ENCODE measurements at regions not wholly inside any gene's neighbourhood (a gene's known extent, or its start where the extent isn't known, plus 50 kb on each side); places are given as distances from the start of the nearest gene placed in this dataset.

DNA sequence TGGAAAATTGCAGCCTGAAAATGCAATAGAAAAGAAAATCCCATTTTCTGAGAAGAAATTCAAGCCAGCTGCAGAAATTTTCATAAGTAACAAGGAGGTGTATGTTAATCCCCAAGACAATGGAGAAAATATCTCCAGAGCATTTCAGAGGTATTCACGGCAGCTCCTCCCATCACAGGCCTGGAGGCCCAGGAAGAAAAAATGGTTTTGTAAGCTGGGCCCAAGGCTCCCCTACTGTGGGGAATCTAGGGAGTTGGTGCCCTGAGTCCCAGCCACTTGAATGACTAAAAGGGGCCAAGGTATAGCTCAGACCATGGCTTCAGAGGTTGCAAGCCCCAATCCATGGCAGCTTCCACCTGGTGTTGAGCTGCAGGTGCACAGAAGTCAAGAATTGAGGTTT is 93.3 kb upstream of the ZNF267 start:
- TF ChIP-seq FOXM1 (IDR thresholded peaks at IDR 0.05; ENCODE audit: borderline replicate concordance) (no peak), SP1 (IDR thresholded peaks at IDR 0.05) (no peak), FOXK2 (IDR thresholded peaks at IDR 0.05) (no peak), NFRKB (IDR thresholded peaks at IDR 0.05) (no peak), TARDBP (IDR thresholded peaks at IDR 0.05) (no peak), HDGF (IDR thresholded peaks at IDR 0.05; ENCODE audit: borderline replicate concordance) (no peak), ELF4 (IDR thresholded peaks at IDR 0.05) (no peak), SUZ12 (IDR thresholded peaks at IDR 0.05) (no peak), FOXA1 (IDR thresholded peaks at IDR 0.05) (no peak)
- TF ChIP-seq, protein P1, sequence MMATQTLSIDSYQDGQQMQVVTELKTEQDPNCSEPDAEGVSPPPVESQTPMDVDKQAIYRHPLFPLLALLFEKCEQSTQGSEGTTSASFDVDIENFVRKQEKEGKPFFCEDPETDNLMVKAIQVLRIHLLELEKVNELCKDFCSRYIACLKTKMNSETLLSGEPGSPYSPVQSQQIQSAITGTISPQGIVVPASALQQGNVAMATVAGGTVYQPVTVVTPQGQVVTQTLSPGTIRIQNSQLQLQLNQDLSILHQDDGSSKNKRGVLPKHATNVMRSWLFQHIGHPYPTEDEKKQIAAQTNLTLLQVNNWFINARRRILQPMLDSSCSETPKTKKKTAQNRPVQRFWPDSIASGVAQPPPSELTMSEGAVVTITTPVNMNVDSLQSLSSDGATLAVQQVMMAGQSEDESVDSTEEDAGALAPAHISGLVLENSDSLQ (IDR thresholded peaks at IDR 0.05) = no peak
